Caco-2 (cell line): ENCODE measurements at regions not wholly inside any gene's neighbourhood (a gene's known extent, or its start where the extent isn't known, plus 50 kb on each side); places are given as distances from the start of the nearest gene placed in this dataset.

Source experiments
- BruUV-seq: library from RNA; stranded (reverse); fragments of 400-500 nt; replicated peaks from 2 replicates; lab custom pipeline; 2021; lab: Mats Ljungman, UMichigan
- CTCF ChIA-PET: fragments of 300-600 bp; sonication (Branson Sonifier 250); formaldehyde crosslinking; loops from one replicate; lab custom pipeline; 2022; ENCODE audit warnings: antibody characterized with exemption; lab: Charles Lee
- POLR2A ChIA-PET: fragments of 300-600 bp; sonication (Branson Sonifier 250); formaldehyde crosslinking; loops from one replicate; lab custom pipeline; 2022; ENCODE audit warnings: antibody characterized with exemption; lab: Charles Lee
- DNase-seq, 2 experiments: peaks; one replicate each; pipeline versions ENCODE4 v3.0.0 to v3.0.0-alpha.2; 2020 to 2022
- H3K27me3 ChIP-seq: replicated peaks from 2 replicates; pipeline ENCODE4 v1.6.0; 2011; ENCODE audit warnings: low read length; ENCODE audit not compliant: control insufficient read depth, insufficient read depth
- H3K36me3 ChIP-seq: 2 replicates; pipeline ENCODE4 v1.5.1; 2011; ENCODE audit warnings: low read length; ENCODE audit not compliant: control insufficient read depth, insufficient read depth
- H3K4me1 ChIP-seq: fragments of 250-450 bp; sonication (Bioruptor Pico); 2 replicates; pipeline ENCODE4 v1.5.1; 2020; ENCODE audit warnings: mild to moderate bottlenecking
- H3K4me3 ChIP-seq: 2 replicates; pipeline ENCODE4 v1.5.1; 2011; ENCODE audit warnings: low read depth, mild to moderate bottlenecking, control low read depth, low read length
- H3K9me3 ChIP-seq: fragments of 250-450 bp; sonication (Bioruptor Pico); 2 replicates; pipeline ENCODE4 v1.5.1; 2020; ENCODE audit warnings: mild to moderate bottlenecking, moderate library complexity
- H3K27ac Mint-ChIP-seq: one replicate; pipeline ENCODE4 v1.8.0; 2022; ENCODE audit warnings: mixed read lengths; ENCODE audit not compliant: unreplicated experiment
- H3K27me3 Mint-ChIP-seq: one replicate; pipeline ENCODE4 v1.8.0; 2022; ENCODE audit warnings: mixed read lengths; ENCODE audit not compliant: insufficient read depth, unreplicated experiment
- H3K36me3 Mint-ChIP-seq: one replicate; pipeline ENCODE4 v1.8.0; 2022; ENCODE audit warnings: mild to moderate bottlenecking, mixed read lengths; ENCODE audit not compliant: insufficient read depth, unreplicated experiment
- H3K4me1 Mint-ChIP-seq: one replicate; pipeline ENCODE4 v1.8.0; 2022; ENCODE audit warnings: low read depth, mixed read lengths; ENCODE audit not compliant: unreplicated experiment
- H3K4me3 Mint-ChIP-seq: one replicate; pipeline ENCODE4 v1.8.0; 2022; ENCODE audit warnings: mild to moderate bottlenecking, moderate library complexity, mixed read lengths; ENCODE audit not compliant: unreplicated experiment
- H3K9me3 Mint-ChIP-seq: one replicate; pipeline ENCODE4 v1.8.0; 2022; ENCODE audit warnings: mixed read lengths; ENCODE audit not compliant: unreplicated experiment
- intact Hi-C: fragments of 100-400 bp; cut with micrococcal nuclease; formaldehyde crosslinking; loops from one replicate; pipeline ENCODE4 v1.10.0; 2022; ENCODE audit not compliant: unreplicated experiment
- TF ChIP-seq, protein P1 (sequence below), 2 experiments: fragments of 200-600 bp in 1 of 2; IDR thresholded peaks; 1 replicate in 1 of 2; 2 replicates in 1 of 2; pipeline versions ENCODE4 v1.5.1 to v1.8.0; 2011 to 2022; ENCODE audit warnings: antibody characterized with exemption in 1 of 2, control low read depth in 1 of 2, inconsistent platforms in 1 of 2, low read depth in 1 of 2, low read length in 1 of 2, mild to moderate bottlenecking in 1 of 2, moderate library complexity in 1 of 2; ENCODE audit not compliant: insufficient read depth in 1 of 2, severe bottlenecking in 1 of 2, unreplicated experiment in 1 of 2

GRCh38 chr4:123919576-123920098 is 523.0 kb downstream of the SPRY1 start:
- Mint-ChIP-seq H3K9me3 (no peaks in the 10 kb centered on the region), H3K4me3 (no peak overlapping the region), H3K27ac (no peak overlapping the region), H3K27me3 (no peaks in the 10 kb centered on the region), H3K36me3 (no peaks in the 10 kb centered on the region), H3K4me1 (no peaks in the 10 kb centered on the region)
- Histone ChIP-seq H3K36me3 (no peaks in the 10 kb centered on the region), H3K9me3 (no peaks in the 10 kb centered on the region), H3K4me3 (no peak overlapping the region), H3K4me1 (no peaks in the 10 kb centered on the region), H3K27me3 (no peaks in the 10 kb centered on the region)
- no TSS peak for BruUV-seq
- ChIA-PET CTCF (no interaction called here), POLR2A (no interaction called here)
- intact Hi-C loops, result no loop called here
- no peak for DNase-seq
- TF ChIP-seq, protein P1, sequence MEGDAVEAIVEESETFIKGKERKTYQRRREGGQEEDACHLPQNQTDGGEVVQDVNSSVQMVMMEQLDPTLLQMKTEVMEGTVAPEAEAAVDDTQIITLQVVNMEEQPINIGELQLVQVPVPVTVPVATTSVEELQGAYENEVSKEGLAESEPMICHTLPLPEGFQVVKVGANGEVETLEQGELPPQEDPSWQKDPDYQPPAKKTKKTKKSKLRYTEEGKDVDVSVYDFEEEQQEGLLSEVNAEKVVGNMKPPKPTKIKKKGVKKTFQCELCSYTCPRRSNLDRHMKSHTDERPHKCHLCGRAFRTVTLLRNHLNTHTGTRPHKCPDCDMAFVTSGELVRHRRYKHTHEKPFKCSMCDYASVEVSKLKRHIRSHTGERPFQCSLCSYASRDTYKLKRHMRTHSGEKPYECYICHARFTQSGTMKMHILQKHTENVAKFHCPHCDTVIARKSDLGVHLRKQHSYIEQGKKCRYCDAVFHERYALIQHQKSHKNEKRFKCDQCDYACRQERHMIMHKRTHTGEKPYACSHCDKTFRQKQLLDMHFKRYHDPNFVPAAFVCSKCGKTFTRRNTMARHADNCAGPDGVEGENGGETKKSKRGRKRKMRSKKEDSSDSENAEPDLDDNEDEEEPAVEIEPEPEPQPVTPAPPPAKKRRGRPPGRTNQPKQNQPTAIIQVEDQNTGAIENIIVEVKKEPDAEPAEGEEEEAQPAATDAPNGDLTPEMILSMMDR (IDR thresholded peaks at IDR 0.05; ENCODE audit: insufficient read depth in 1 of 2, low read depth in 1 of 2, low read length in 1 of 2, severe bottlenecking in 1 of 2, unreplicated experiment in 1 of 2), result no peak

DNA sequence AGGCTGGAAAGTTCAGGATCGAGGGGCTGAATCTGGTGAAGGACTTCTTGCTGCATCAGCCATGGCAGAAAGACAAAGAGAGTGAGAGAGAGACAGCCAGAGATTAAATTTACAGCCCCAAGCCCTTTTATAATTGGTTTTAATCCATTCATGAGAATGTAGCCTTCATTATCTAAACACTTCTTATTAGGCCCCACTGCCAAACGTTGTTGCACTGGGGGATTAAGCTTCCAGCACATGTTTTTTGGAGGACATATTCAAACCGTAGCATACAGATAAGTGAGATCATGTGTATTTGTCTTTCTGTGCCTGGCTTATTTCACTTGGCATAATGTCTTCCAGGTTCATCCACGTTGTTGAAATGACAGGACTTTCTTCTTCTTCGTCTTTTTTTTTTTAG is 524.7 kb downstream of the SPRY1 start:
- no peaks in the 10 kb centered on the region for H3K36me3 ChIP-seq
- BruUV-seq, result no TSS peak
- DNase-seq, result no peak
- Mint-ChIP-seq H3K27ac (no peak overlapping the region), H3K36me3 (no peaks in the 10 kb centered on the region), H3K9me3 (no peaks in the 10 kb centered on the region), H3K4me1 (no peaks in the 10 kb centered on the region), H3K4me3 (no peak overlapping the region), H3K27me3 (peaks cover 3% of the 10 kb centered on the region)
- TF ChIP-seq, protein P1 (IDR thresholded peaks at IDR 0.05; ENCODE audit: insufficient read depth in 1 of 2, low read depth in 1 of 2, low read length in 1 of 2, severe bottlenecking in 1 of 2, unreplicated experiment in 1 of 2), result no peak
- intact Hi-C loops, result no loop called here
- H3K9me3 ChIP-seq, result no peaks in the 10 kb centered on the region
- POLR2A ChIA-PET, result no interaction called here
- no peak overlapping the region for H3K4me3 ChIP-seq
- no peaks in the 10 kb centered on the region for H3K27me3 ChIP-seq
- CTCF ChIA-PET, result no interaction called here
- no peaks in the 10 kb centered on the region for H3K4me1 ChIP-seq

GRCh38 chr4:123922847-123923246 is 526.3 kb downstream of the SPRY1 start:
- Mint-ChIP-seq H3K36me3 (no peaks in the 10 kb centered on the region), H3K27ac (no peak overlapping the region), H3K4me1 (no peaks in the 10 kb centered on the region), H3K27me3 (peaks cover 3% of the 10 kb centered on the region), H3K9me3 (no peaks in the 10 kb centered on the region), H3K4me3 (no peak overlapping the region)
- ChIA-PET CTCF (no interaction called here), POLR2A (no interaction called here)
- no peak overlapping the region for H3K4me3 ChIP-seq
- no peaks in the 10 kb centered on the region for H3K27me3 ChIP-seq
- H3K36me3 ChIP-seq, result no peaks in the 10 kb centered on the region
- BruUV-seq, result no TSS peak
- H3K4me1 ChIP-seq, result no peaks in the 10 kb centered on the region
- intact Hi-C loops, result no loop called here
- H3K9me3 ChIP-seq, result no peaks in the 10 kb centered on the region
- TF ChIP-seq, protein P1 (IDR thresholded peaks at IDR 0.05; ENCODE audit: insufficient read depth in 1 of 2, low read depth in 1 of 2, low read length in 1 of 2, severe bottlenecking in 1 of 2, unreplicated experiment in 1 of 2), result no peak
- no peak for DNase-seq
